ENCODE measurements at regions not wholly inside any gene's neighbourhood (a gene's known extent, or its start where the extent isn't known, plus 50 kb on each side); places are given as distances from the start of the nearest gene placed in this dataset.
"Not testable (repeated sequence)": the region's sequence is repeated elsewhere in the genome, so short reads cannot be mapped to it uniquely, and the experiment has no call there.

GRCh38 chr9:61330342-61331092 lies 140.7 kb downstream of the SPATA31A7 start:
- H2AFZ ChIP-seq (ENCODE audit: low read depth, low read length, poor library complexity, severe bottlenecking); CTCF ChIA-PET; POLR2A ChIA-PET; H4K20me1 ChIP-seq (ENCODE audit: insufficient read depth); BruUV-seq (replicated peaks); H3K9ac ChIP-seq (ENCODE audit: low read length); intact Hi-C loops (cut with micrococcal nuclease); H3K9me2 ChIP-seq (ENCODE audit: insufficient read depth); DNase-seq (ENCODE audit: low read depth, low spot score); H3K79me2 ChIP-seq (ENCODE audit: insufficient read depth, low read length); H3K36me3 ChIP-seq (ENCODE audit: control insufficient read depth in 1 of 2, insufficient read depth in 2 of 2, low read length in 2 of 2); H3K4me1 ChIP-seq (ENCODE audit: control insufficient read depth in 1 of 2, insufficient read depth in 2 of 2, low read length in 2 of 2); H3K27ac ChIP-seq (ENCODE audit: low read depth, low read length); RAD21 ChIA-PET (ENCODE audit: low non-redundant PET in 1 of 2, low total read pairs in 2 of 2, uncharacterized antibody in 2 of 2, unreplicated experiment in 2 of 2); H3K9me3 ChIP-seq (ENCODE audit: control insufficient read depth in 1 of 2, insufficient read depth in 1 of 2, low read depth in 1 of 2, low read length in 2 of 2); H3K27me3 ChIP-seq (ENCODE audit: insufficient read depth, low read length): not testable (repeated sequence)
- ATAC-seq: peak; percentile 59; the same call in 1 of the 2 replicates
- peak overlapping the region; percentile 31 to 40; a peak in 3 of 4 replicates for H3K4me3 ChIP-seq (replicated peaks in 1 of 2; ENCODE audit: low read depth in 1 of 2, low read length in 2 of 2)
- peak overlapping the region; percentile 25; the same call in 1 of the 2 replicates for H3K4me2 ChIP-seq (ENCODE audit: low read length)

DNA sequence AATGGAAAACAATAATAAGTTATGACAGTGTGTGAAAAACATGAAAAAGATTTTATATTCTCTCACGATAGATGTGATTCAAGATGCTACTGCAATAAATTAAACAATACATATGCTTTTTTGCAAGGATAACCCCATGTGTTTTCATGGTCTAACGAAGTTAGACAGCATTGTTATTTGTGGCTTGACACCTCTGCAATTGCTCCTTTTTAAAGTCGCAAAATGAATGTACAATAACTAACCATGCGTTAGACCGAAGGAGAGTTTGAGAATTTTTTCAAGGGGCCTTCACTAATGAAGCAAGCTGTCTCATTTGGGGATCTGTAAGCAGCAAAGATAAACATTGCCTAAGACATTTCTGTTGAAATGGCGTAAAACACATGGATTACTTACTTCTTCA lies 167.1 kb downstream of the SPATA31A7 start:
- H3K27ac ChIP-seq (ENCODE audit: low read depth, low read length); BruUV-seq (replicated peaks): not testable (repeated sequence)

GRCh38 chr9:61374390-61374789 lies 184.6 kb downstream of the SPATA31A7 start:
- H3K9me3 ChIP-seq (ENCODE audit: control insufficient read depth in 1 of 2, insufficient read depth in 1 of 2, low read depth in 1 of 2, low read length in 2 of 2); H4K20me1 ChIP-seq (ENCODE audit: insufficient read depth); H3K9me2 ChIP-seq (ENCODE audit: insufficient read depth); H3K36me3 ChIP-seq (ENCODE audit: control insufficient read depth in 1 of 2, insufficient read depth in 2 of 2, low read length in 2 of 2); BruUV-seq (replicated peaks); CTCF ChIA-PET; H3K27ac ChIP-seq (ENCODE audit: low read depth, low read length); H3K9ac ChIP-seq (ENCODE audit: low read length); H3K27me3 ChIP-seq (ENCODE audit: insufficient read depth, low read length); H2AFZ ChIP-seq (ENCODE audit: low read depth, low read length, poor library complexity, severe bottlenecking); POLR2A ChIA-PET; intact Hi-C loops (cut with micrococcal nuclease); RAD21 ChIA-PET (ENCODE audit: low non-redundant PET in 1 of 2, low total read pairs in 2 of 2, uncharacterized antibody in 2 of 2, unreplicated experiment in 2 of 2); H3K79me2 ChIP-seq (ENCODE audit: insufficient read depth, low read length); H3K4me3 ChIP-seq (replicated peaks in 1 of 2; ENCODE audit: low read depth in 1 of 2, low read length in 2 of 2); H3K4me1 ChIP-seq (ENCODE audit: control insufficient read depth in 1 of 2, insufficient read depth in 2 of 2, low read length in 2 of 2); ATAC-seq; H3K4me2 ChIP-seq (ENCODE audit: low read length); DNase-seq (ENCODE audit: low read depth, low spot score): not testable (repeated sequence)

More for the DNA sequence above, 167.1 kb downstream of the SPATA31A7 start:
- CTCF ChIA-PET; H3K9me2 ChIP-seq (ENCODE audit: insufficient read depth); ATAC-seq; RAD21 ChIA-PET (ENCODE audit: low non-redundant PET in 1 of 2, low total read pairs in 2 of 2, uncharacterized antibody in 2 of 2, unreplicated experiment in 2 of 2); H3K36me3 ChIP-seq (ENCODE audit: control insufficient read depth in 1 of 2, insufficient read depth in 2 of 2, low read length in 2 of 2); H3K27me3 ChIP-seq (ENCODE audit: insufficient read depth, low read length); POLR2A ChIA-PET; H3K9me3 ChIP-seq (ENCODE audit: control insufficient read depth in 1 of 2, insufficient read depth in 1 of 2, low read depth in 1 of 2, low read length in 2 of 2); H3K9ac ChIP-seq (ENCODE audit: low read length); H4K20me1 ChIP-seq (ENCODE audit: insufficient read depth); H3K4me3 ChIP-seq (replicated peaks in 1 of 2; ENCODE audit: low read depth in 1 of 2, low read length in 2 of 2); H2AFZ ChIP-seq (ENCODE audit: low read depth, low read length, poor library complexity, severe bottlenecking); H3K79me2 ChIP-seq (ENCODE audit: insufficient read depth, low read length); H3K4me2 ChIP-seq (ENCODE audit: low read length); DNase-seq (ENCODE audit: low read depth, low spot score); H3K4me1 ChIP-seq (ENCODE audit: control insufficient read depth in 1 of 2, insufficient read depth in 2 of 2, low read length in 2 of 2); intact Hi-C loops (cut with micrococcal nuclease): not testable (repeated sequence)

GRCh38 chr9:61376159-61376558 lies 186.3 kb downstream of the SPATA31A7 start:
- H2AFZ ChIP-seq (ENCODE audit: low read depth, low read length, poor library complexity, severe bottlenecking); H3K9me3 ChIP-seq (ENCODE audit: control insufficient read depth in 1 of 2, insufficient read depth in 1 of 2, low read depth in 1 of 2, low read length in 2 of 2); RAD21 ChIA-PET (ENCODE audit: low non-redundant PET in 1 of 2, low total read pairs in 2 of 2, uncharacterized antibody in 2 of 2, unreplicated experiment in 2 of 2); H3K27ac ChIP-seq (ENCODE audit: low read depth, low read length); H3K4me1 ChIP-seq (ENCODE audit: control insufficient read depth in 1 of 2, insufficient read depth in 2 of 2, low read length in 2 of 2); POLR2A ChIA-PET; intact Hi-C loops (cut with micrococcal nuclease); H4K20me1 ChIP-seq (ENCODE audit: insufficient read depth); BruUV-seq (replicated peaks); H3K36me3 ChIP-seq (ENCODE audit: control insufficient read depth in 1 of 2, insufficient read depth in 2 of 2, low read length in 2 of 2); DNase-seq (ENCODE audit: low read depth, low spot score); H3K79me2 ChIP-seq (ENCODE audit: insufficient read depth, low read length); H3K9ac ChIP-seq (ENCODE audit: low read length); H3K4me2 ChIP-seq (ENCODE audit: low read length); ATAC-seq; H3K9me2 ChIP-seq (ENCODE audit: insufficient read depth); CTCF ChIA-PET; H3K27me3 ChIP-seq (ENCODE audit: insufficient read depth, low read length); H3K4me3 ChIP-seq (replicated peaks in 1 of 2; ENCODE audit: low read depth in 1 of 2, low read length in 2 of 2): not testable (repeated sequence)
